Thyroid gland (tissue), 4 donors: ENCODE measurements at regions not wholly inside any gene's neighbourhood (a gene's known extent, or its start where the extent isn't known, plus 50 kb on each side); places are given as distances from the start of the nearest gene placed in this dataset.

Experiments
- POLR2A ChIP-seq, 2 donors: fragments of 450-650 bp; IDR thresholded peaks; one replicate each; pipeline ENCODE4 v1.6.1; 2017; ENCODE audit warnings: antibody characterized with exemption in 2 of 2, mild to moderate bottlenecking in 2 of 2, moderate library complexity in 1 of 2
- TF ChIP-seq, protein P1 (sequence below), 6 experiments: fragments of 200-600 bp in 3 of 6; fragments of 450-650 bp in 3 of 6; sonication (generic) in 3 of 6; IDR thresholded peaks; one replicate each; pipeline ENCODE4 v1.5.1; 2016 to 2019; ENCODE audit warnings: antibody characterized with exemption in 6 of 6, mild to moderate bottlenecking in 2 of 6, inconsistent platforms in 1 of 6, moderate library complexity in 1 of 6

GRCh38 chr2:22753476-22753875, 631.5 kb upstream of the KLHL29 start:
- TF ChIP-seq, protein P1, sequence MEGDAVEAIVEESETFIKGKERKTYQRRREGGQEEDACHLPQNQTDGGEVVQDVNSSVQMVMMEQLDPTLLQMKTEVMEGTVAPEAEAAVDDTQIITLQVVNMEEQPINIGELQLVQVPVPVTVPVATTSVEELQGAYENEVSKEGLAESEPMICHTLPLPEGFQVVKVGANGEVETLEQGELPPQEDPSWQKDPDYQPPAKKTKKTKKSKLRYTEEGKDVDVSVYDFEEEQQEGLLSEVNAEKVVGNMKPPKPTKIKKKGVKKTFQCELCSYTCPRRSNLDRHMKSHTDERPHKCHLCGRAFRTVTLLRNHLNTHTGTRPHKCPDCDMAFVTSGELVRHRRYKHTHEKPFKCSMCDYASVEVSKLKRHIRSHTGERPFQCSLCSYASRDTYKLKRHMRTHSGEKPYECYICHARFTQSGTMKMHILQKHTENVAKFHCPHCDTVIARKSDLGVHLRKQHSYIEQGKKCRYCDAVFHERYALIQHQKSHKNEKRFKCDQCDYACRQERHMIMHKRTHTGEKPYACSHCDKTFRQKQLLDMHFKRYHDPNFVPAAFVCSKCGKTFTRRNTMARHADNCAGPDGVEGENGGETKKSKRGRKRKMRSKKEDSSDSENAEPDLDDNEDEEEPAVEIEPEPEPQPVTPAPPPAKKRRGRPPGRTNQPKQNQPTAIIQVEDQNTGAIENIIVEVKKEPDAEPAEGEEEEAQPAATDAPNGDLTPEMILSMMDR (IDR thresholded peaks at IDR 0.05) = no peak
- TF ChIP-seq POLR2A (IDR thresholded peaks at IDR 0.05) = no peak
